Middle frontal gyrus (tissue), 1 donor: ENCODE measurements at regions not wholly inside any gene's neighbourhood (a gene's known extent, or its start where the extent isn't known, plus 50 kb on each side); places are given as distances from the start of the nearest gene placed in this dataset.
"Not testable (repeated sequence)": the region's sequence is repeated elsewhere in the genome, so short reads cannot be mapped to it uniquely, and the experiment has no call there.

Experiments used
- DNase-seq: peaks from one replicate; pipeline ENCODE4 v3.0.0-alpha.2; 2015; ENCODE audit warnings: low spot score; ENCODE audit errors: extremely low spot score

DNA sequence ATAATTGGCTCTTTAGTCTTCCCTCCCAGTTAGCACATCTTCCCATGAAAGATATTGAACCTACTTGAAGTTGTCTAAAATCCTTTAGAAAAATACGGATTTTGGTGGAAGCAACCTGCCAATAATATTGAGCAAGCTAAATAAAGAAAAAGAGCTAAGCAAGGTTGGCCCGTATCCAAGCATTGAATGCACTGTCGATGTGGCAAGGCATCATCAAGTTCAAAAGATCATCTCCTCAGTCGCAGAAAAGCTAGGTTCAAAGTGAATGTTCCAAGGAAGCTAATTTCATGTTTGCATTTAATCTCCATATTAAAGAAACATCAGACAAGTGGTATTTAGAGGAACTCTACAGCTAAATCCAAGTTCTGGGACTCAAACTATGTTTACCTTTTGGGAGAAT, 206.0 kb downstream of the MTERF1 start:
- DNase-seq: no peak

DNA sequence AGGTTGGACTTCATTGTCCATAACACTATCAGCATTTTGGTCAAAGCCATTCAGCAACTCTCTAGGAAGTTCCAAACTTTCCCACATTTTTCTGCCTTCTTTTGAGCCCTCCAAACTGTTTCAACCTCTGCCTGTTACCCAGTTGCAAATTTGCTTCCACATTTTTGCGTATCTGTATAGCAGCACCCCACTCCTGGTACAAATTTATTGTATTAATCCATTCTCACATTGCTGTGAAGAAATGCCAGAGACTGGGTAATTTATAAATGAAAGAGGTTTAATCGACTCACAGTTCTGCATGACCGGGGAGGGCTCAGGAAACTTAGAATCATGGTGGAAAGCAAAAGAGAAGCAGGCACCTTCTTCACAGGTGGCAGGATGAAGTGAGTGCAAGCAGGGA, 198.8 kb downstream of the MTERF1 start:
- no peak for DNase-seq

DNA sequence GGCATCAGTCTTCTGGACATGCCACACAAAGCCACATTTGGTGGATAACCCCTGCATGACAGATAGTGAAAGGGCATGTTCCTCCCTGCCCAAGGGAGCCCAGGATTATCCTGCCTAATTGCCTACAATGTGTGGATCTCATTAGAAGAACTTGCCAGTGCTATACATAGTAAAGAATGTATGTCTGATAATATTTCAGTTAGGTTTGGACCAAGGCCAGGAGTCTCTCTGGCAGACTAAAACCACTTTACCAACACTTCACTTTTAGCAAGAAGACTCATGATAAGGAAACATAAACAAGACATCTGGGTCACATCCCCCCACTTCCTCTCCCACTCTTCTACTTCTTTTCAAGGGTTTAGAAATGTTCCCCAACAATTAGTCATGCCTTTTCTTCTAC, 196.7 kb downstream of the MTERF1 start:
- no peak for DNase-seq

GRCh38 chr7:91685544-91685943, 195.0 kb downstream of the MTERF1 start:
- DNase-seq: no peak

DNA sequence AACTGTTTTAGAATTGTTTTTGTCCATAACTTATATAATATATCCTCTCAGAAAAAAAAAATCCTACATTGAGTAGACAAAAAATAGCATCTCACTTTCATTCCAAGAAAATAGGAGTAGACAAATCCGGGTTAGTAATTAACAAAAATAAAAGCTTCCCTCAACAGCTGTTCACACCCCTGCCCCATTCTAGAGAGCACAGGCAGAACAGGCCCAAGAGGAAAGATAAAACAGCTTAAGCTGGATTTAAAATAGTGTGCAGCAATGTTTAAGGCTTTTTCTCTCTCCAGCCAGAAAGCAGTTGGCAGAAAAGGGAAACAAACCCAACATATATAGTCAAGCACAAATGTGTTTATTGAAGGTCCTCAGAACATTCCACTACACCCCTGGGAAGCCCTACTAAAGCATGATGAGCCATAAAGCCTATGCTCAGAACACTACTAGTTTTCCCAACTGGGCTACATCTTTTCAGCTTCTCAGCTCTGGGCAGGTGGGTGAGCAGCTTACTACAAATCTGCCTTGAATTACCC, 189.9 kb downstream of the MTERF1 start:
- DNase-seq: no peak

- no peak for DNase-seq
Measured at GRCh38 chr7:91691865-91692264, 188.6 kb downstream of the MTERF1 start.

DNA sequence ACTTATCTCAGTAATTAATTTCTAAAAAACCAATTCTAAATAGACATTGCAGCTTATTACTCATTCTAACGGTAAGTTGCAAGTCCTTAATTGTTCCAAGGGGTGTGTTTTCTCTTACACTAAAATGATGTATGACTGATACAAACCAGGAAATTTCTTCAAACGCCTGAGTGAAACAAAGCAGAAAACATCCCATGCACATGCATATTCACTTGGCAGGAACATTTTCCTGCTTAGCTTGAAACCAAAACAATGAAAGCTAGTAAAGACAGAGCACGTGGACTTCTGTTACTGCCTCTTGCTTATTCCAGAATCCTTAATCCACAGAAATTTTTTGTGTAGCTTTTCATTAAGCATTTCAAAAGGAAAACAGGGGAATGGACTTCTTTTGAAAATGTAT, 187.7 kb downstream of the MTERF1 start:
- DNase-seq: no peak

DNA sequence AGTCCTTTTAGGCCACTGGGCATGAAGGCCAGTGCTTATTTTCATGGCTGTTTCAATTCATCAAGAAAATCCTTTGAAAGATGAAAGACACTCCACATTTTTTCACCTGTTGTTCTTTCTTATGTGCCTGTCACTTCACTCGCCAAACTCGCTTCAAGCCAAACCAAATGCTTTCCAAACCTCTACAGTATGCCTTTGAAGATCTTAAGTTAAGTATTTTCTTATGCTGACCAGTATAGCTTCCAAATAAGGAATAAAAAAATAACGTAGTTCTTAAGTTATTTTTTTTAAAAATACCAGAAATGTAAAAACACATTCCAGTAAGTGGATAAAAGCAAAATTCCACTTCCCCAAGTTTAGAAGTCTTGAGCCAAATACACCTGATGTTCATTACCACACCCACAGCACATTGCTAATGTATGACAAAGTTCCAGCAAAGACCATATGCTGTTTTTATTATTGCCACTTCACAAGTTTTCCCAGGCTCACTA, 186.1 kb downstream of the MTERF1 start:
- DNase-seq: no peak

DNA sequence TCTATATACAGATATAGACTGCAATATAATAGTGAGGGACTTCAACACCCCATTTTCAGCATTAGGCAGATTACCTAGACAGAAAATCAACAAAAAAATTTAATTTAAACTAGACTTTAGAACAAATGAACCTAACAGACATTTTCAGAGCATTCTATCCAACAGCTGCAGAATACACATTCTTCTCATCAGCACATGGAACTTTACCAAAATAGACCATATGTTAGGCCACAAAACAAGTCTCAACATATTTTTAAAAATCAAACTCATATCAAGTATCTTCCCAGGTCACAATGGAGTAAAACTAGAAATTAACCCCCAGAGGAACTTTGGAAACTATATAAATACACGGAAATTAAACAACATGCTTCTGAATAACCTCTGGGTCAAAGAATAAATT, 169.6 kb downstream of the MTERF1 start:
- DNase-seq: no peak

DNA sequence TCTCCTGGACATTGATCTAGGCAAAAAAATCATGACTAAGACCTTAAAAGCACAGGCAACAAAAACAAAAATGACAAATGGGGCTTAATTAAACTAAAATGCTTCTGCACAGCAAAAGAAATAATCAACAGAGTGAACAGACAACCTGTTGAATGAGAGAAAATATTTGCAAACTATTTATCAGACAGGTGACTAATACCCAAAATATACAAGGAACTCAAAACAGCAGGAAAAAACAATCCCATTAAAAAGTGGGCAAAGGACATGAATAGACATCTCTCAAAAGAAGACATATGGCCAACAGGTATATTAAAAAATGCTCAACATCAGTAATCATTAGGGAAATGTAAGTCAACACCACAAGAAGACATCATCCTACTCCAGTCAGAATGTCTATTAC, 166.8 kb downstream of the MTERF1 start:
- no peak for DNase-seq

DNA sequence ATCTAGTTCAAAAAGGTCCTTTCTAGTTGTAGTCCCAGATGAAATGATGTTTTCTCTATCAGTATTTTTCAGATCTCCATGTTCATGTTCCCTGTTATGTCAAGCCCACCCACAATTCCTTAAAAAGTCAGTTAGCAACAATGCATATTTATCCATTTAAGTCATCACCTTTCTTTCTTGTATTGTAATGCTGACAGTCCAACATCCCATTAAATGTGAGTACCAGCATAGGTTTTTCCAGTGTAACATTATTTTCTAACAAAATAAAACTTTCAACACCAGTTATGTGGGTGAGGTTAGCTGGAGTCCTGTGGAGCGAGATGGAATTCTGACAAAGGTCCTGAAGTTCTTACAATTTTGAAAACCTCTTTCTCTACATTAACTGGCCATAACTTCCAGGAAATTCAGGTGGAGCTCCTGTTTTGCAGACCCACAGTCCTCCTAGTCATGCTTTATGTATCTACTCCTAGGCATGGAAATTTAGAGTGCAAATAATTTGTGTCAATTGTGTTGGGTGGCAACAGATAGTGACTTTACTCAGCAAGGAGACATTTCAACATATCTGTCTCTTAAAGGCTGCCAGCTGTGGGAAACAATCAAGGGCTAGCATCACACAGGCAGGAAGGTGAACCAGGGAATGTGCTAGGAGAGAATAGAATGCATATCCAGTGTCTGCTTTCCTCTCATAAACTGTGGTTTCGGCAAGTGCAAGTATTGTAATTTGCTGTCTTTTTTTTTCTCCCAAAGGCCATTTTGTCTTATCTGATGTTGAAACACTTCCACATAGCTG, 162.6 kb downstream of the MTERF1 start:
- DNase-seq: no peak

DNA sequence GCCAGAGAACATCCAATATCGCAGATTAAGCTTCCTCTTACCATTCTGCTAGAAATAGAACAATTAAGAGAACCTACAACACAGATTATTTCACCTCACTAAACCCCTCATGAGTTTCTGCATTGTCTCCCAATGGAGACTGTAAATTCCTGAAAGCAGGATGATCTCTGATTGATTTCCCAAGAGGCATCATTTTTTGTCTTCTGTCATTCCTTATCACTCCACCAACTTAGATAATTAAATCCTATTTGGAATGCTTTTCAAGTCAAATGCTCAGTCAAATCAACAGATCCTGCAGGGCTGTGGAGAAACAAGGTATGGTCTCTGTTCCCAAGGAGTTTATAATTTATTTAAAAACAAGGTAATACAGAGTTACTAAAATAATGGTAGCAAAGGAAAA, 161.5 kb downstream of the MTERF1 start:
- no peak for DNase-seq

- no peak for DNase-seq
Measured at GRCh38 chr7:91720260-91720937, 160.1 kb downstream of the MTERF1 start.

GRCh38 chr7:91722831-91723230, 157.7 kb downstream of the MTERF1 start:
- DNase-seq: no peak

GRCh38 chr7:91729046-91729445, 151.5 kb downstream of the MTERF1 start:
- DNase-seq: not testable (repeated sequence)

GRCh38 chr7:91731976-91732375, 148.5 kb downstream of the MTERF1 start:
- DNase-seq: no peak

- DNase-seq: no peak
Measured at GRCh38 chr7:91749418-91749817, 131.1 kb downstream of the MTERF1 start.

DNA sequence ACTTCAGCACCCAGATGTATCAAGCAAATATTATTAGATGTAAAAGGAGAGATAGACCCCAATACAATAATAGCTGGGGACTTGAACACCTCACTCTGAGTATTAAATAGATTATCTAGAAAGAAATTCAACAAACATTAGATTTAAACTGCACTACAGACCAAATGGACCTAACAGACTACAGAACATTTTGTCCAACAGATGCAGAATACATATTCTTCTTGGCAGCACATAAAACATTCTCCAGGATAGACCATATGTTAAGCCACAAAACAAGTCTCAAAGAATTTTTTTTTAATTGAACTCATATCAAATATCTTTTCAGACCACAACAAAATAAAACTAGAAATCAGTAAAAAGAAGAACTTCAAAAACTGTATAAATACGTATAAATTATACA, 130.4 kb downstream of the MTERF1 start:
- DNase-seq: no peak

DNA sequence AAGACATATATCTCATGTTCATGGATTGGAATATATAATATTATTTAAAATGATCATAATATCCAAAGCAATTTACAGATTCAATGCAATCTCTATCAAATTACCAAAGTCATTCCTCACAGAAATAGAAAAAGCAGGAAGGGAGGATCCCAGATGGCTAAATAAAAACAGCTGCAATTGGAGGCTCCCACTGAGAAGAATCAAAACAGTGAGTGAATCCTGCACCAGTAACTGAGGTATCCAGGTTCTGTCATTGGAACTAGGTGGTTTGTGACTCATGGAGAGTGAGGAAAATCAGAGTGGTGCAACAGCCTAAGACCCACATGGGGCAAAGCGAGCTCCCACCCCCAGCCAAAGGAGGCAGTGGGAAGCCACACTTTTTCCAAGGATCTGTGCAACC, 128.4 kb downstream of the MTERF1 start:
- no peak for DNase-seq

DNA sequence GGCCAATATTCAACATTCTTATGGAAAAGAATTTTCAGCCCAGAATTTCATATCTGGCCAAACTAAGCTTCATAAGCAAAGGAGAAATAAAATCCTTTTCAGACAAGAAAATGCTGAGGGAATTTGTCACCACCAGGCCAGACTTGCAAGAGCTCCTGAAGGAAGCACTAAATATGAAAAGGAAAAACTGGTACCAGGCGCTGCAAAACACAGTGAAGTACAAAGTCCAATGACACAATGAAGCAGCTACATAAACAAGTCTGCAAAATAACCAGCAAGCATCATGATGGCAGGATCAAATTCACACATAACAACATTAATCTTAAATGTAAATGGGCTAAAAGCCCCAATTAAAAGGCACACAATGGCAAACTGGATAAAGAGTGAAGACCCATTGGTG, 126.2 kb downstream of the MTERF1 start:
- DNase-seq: not testable (repeated sequence)

DNA sequence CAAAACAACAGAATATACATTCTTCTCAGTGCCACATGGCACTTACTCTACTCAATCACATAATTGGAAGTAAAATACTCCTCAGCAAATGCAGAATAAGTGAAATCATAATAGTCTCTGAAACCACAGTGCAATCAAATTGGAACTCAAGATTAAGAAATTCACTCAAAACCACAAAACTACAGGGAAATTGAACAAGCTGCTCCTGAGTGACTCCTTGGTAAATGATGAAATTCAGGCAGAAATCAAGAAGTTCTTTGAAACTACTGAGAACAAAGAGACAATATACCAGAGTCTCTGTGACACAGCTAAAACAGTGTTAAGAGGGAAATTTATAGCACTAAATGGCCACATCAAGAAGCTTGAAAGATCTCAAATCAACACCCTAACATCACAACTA, 125.4 kb downstream of the MTERF1 start:
- not testable (repeated sequence) for DNase-seq

DNA sequence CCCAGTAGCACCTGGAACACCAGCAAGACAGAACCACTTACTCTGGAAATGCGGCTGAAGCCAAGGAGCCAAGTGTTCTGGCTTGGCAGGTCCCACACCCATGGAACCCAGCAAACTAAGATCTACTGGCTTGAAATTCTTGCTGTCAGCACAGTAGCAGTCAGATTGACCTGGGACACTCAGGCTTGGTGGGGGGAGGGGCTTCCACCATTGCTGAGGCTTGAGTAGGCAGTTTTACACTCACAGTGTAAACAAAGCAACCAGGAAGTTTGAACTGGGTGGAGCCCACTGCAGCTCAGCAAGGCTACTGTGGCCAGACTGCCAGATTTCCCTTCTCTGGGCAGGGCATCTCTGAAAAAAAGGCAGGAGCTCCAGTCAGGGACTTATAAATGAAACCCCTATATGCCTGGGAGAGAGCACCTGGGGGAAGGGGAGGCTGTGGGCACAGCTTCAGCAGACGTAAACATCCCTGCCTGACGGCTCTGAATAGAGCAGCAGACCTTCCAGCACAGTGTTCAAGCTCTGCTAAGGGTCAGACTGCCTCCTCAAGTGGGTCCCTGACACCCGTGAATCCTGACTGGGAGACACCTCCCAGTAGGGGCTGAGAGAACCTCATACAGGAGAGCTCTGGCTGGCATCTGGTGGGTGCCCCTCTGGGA, 121.2 kb downstream of the MTERF1 start:
- DNase-seq: no peak
